T-cell (primary cell): ENCODE measurements at regions not wholly inside any gene's neighbourhood (a gene's known extent, or its start where the extent isn't known, plus 50 kb on each side); places are given as distances from the start of the nearest gene placed in this dataset.

ENCODE experiments used
- ATAC-seq, 4 experiments: fragments of 200-7000 bp in 3 of 4; fragments of 150-1000 bp in 1 of 4; cut with Tn5 transposase; replicated peaks in 1 of 4; 1 replicate in 3 of 4; 2 replicates in 1 of 4; pipeline ENCODE4 v1.10.0; 2021; ENCODE audit warnings: moderate library complexity in 3 of 4, mild to moderate bottlenecking in 2 of 4, moderate number of reproducible peaks in 1 of 4
- CTCF ChIA-PET, 2 donors: fragments of 300-600 bp; sonication (Branson Sonifier 250); formaldehyde crosslinking; loops; one replicate each; lab custom pipeline; 2022; ENCODE audit warnings: antibody characterized with exemption in 2 of 2; lab: Charles Lee
- POLR2A ChIA-PET, 2 donors: fragments of 300-600 bp; sonication (Branson Sonifier 250); formaldehyde crosslinking; loops; one replicate each; lab custom pipeline; 2022; ENCODE audit warnings: antibody characterized with exemption in 2 of 2; lab: Charles Lee
- DNase-seq, 35 experiments: peaks; one replicate each; pipeline versions ENCODE4 v3.0.0 to v3.0.0-alpha.2; 2013 to 2023
- H3K27ac ChIP-seq: one replicate; pipeline ENCODE4 v1.5.1; 2013; ENCODE audit warnings: low read length
- H3K27me3 ChIP-seq, 2 experiments: replicated peaks in 1 of 2; 1 replicate in 1 of 2; 2 replicates in 1 of 2; pipeline versions ENCODE4 v1.6.1 to v1.7.0; 2013; ENCODE audit warnings: low read length in 1 of 2, mixed read lengths in 1 of 2; ENCODE audit not compliant: control insufficient read depth in 2 of 2, insufficient read depth in 2 of 2; ENCODE audit errors: extremely low read depth in 1 of 2
- H3K36me3 ChIP-seq, 2 donors: 1 replicate in 1 of 2; 2 replicates in 1 of 2; pipeline versions ENCODE4 v1.6.1 to v1.7.0; 2013; ENCODE audit warnings: low read length in 1 of 2; ENCODE audit not compliant: control insufficient read depth in 2 of 2, insufficient read depth in 1 of 2; ENCODE audit errors: extremely low read depth in 1 of 2
- H3K4me1 ChIP-seq, 2 experiments: 1 replicate in 1 of 2; 2 replicates in 1 of 2; pipeline versions ENCODE4 v1.6.1 to v1.7.0; 2013; ENCODE audit warnings: low read length in 2 of 2, mixed read lengths in 1 of 2; ENCODE audit not compliant: insufficient read depth in 2 of 2, control insufficient read depth in 1 of 2; ENCODE audit errors: extremely low read depth in 1 of 2
- H3K4me3 ChIP-seq, 2 donors: 1 replicate in 1 of 2; 2 replicates in 1 of 2; pipeline versions ENCODE4 v1.5.1 to v1.7.0; 2013; ENCODE audit warnings: mild to moderate bottlenecking in 2 of 2, low read length in 1 of 2, moderate library complexity in 1 of 2; ENCODE audit not compliant: control insufficient read depth in 1 of 2; ENCODE audit errors: extremely low read depth in 1 of 2
- H3K9me3 ChIP-seq: 2 replicates; pipeline ENCODE4 v1.7.0; 2013
- H3K27ac Mint-ChIP-seq, 2 donors: one replicate each; pipeline ENCODE4 v1.8.0; 2020 to 2021; ENCODE audit warnings: mild to moderate bottlenecking in 2 of 2, mixed read lengths in 2 of 2
- H3K27me3 Mint-ChIP-seq, 2 donors: one replicate each; pipeline ENCODE4 v1.8.0; 2021 to 2022; ENCODE audit warnings: mixed read lengths in 2 of 2
- H3K36me3 Mint-ChIP-seq: one replicate; pipeline ENCODE4 v1.8.0; 2021; ENCODE audit warnings: mixed read lengths
- H3K4me1 Mint-ChIP-seq, 3 donors: one replicate each; pipeline ENCODE4 v1.8.0; 2020 to 2022; ENCODE audit warnings: mixed read lengths in 3 of 3, mild to moderate bottlenecking in 1 of 3
- H3K4me3 Mint-ChIP-seq, 3 donors: one replicate each; pipeline ENCODE4 v1.8.0; 2020 to 2022; ENCODE audit warnings: mild to moderate bottlenecking in 3 of 3, mixed read lengths in 3 of 3, moderate library complexity in 3 of 3
- H3K9me3 Mint-ChIP-seq, 3 donors: one replicate each; pipeline ENCODE4 v1.8.0; 2020 to 2022; ENCODE audit warnings: mixed read lengths in 3 of 3
- WGBS: methylation state at CpG from one replicate; pipeline ENCODE4 v1.1.5; 2013; ENCODE audit warnings: missing lambda C conversion rate; ENCODE audit not compliant: insufficient coverage; 5-methylcytosine and 5-hydroxymethylcytosine counted together

GRCh38 chr2:20543469-20544152 lies 96.7 kb downstream of the RHOB start:
- H3K4me3 Mint-ChIP-seq, result no peak overlapping the region
- ATAC-seq, result no peak

GRCh38 chr2:20544153-20544747 lies 97.4 kb downstream of the RHOB start:
- Mint-ChIP-seq H3K4me3 (no peak overlapping the region), H3K4me1 (no peaks in the 10 kb centered on the region), H3K36me3 (no peaks in the 10 kb centered on the region), H3K9me3 (peaks cover 0 to 5% (median 3%) of the 10 kb centered on the region in 3 donors), H3K27me3 (peaks cover 0 to 4% of the 10 kb centered on the region in 2 donors), H3K27ac (no peak overlapping the region)
- Histone ChIP-seq H3K9me3 (no peaks in the 10 kb centered on the region), H3K4me3 (no peak overlapping the region), H3K27ac (no peak overlapping the region), H3K27me3 (peaks cover 0 to 30% of the 10 kb centered on the region in 2 experiments), H3K36me3 (no peaks in the 10 kb centered on the region), H3K4me1 (no peaks in the 10 kb centered on the region)
- ChIA-PET CTCF (no interaction called here), POLR2A (interaction anchor here in 1 of 2 donors (0.5 kb wide), 1 partner anchor 49 kb away, joined by 12 read pairs; no protein-coding TSS in a partner anchor)
- no peak for ATAC-seq
- no peak for DNase-seq
- WGBS, result 82% methylated on average over 8 of the region's 8 CpGs

More at GRCh38 chr2:20543469-20544152, 96.7 kb downstream of the RHOB start:
- Histone ChIP-seq H3K4me3 (no peak overlapping the region), H3K4me1 (no peaks in the 10 kb centered on the region), H3K27ac (no peak overlapping the region), H3K9me3 (no peaks in the 10 kb centered on the region), H3K36me3 (no peaks in the 10 kb centered on the region), H3K27me3 (peaks cover 0 to 31% of the 10 kb centered on the region in 2 experiments)
- Mint-ChIP-seq H3K27ac (no peak overlapping the region), H3K9me3 (peaks cover 0 to 5% (median 3%) of the 10 kb centered on the region in 3 donors), H3K27me3 (peaks cover 0 to 4% of the 10 kb centered on the region in 2 donors), H3K36me3 (no peaks in the 10 kb centered on the region), H3K4me1 (no peaks in the 10 kb centered on the region)
- 52% methylated on average over 3 of the region's 9 CpGs for WGBS
- DNase-seq, result no peak
- ChIA-PET CTCF (no interaction called here), POLR2A (interaction anchor here in 1 of 2 donors (0.5 kb wide), 1 partner anchor 48 kb away, joined by 12 read pairs; no protein-coding TSS in a partner anchor)

GRCh38 chr2:20549144-20549543 lies 101.8 kb downstream of the HS1BP3 start:
- Mint-ChIP-seq H3K4me3 (no peak overlapping the region), H3K27ac (no peak overlapping the region), H3K27me3 (no peaks in the 10 kb centered on the region), H3K36me3 (no peaks in the 10 kb centered on the region), H3K4me1 (no peaks in the 10 kb centered on the region), H3K9me3 (peaks cover 0 to 5% (median 3%) of the 10 kb centered on the region in 3 donors)
- ChIA-PET POLR2A (no interaction called here), CTCF (no interaction called here)
- H3K4me1 ChIP-seq, result no peaks in the 10 kb centered on the region
- WGBS, result 100% methylated on average over 3 of the region's 9 CpGs
- no peaks in the 10 kb centered on the region for H3K36me3 ChIP-seq
- H3K27me3 ChIP-seq, result peaks cover 0 to 3% of the 10 kb centered on the region in 2 experiments
- no peaks in the 10 kb centered on the region for H3K9me3 ChIP-seq
- DNase-seq (no peak), ATAC-seq (no peak)
- H3K27ac ChIP-seq, result no peak overlapping the region
- no peak overlapping the region for H3K4me3 ChIP-seq

GRCh38 chr2:20549691-20550348 lies 101.1 kb downstream of the HS1BP3 start:
- Histone ChIP-seq H3K27ac (no peak overlapping the region), H3K9me3 (no peaks in the 10 kb centered on the region), H3K4me3 (no peak overlapping the region), H3K27me3 (peaks cover 0 to 3% of the 10 kb centered on the region in 2 experiments), H3K36me3 (no peaks in the 10 kb centered on the region), H3K4me1 (no peaks in the 10 kb centered on the region)
- Mint-ChIP-seq H3K36me3 (no peaks in the 10 kb centered on the region), H3K4me1 (no peaks in the 10 kb centered on the region), H3K27me3 (no peaks in the 10 kb centered on the region), H3K4me3 (no peak overlapping the region), H3K9me3 (peaks cover 0 to 5% (median 3%) of the 10 kb centered on the region in 3 donors), H3K27ac (no peak overlapping the region)
- DNase-seq, result no peak
- ChIA-PET POLR2A (no interaction called here), CTCF (no interaction called here)
- ATAC-seq, result no peak
- WGBS, result no CpG with 5 or more reads among the region's 1 CpG

GRCh38 chr2:20551260-20551944 lies 99.5 kb downstream of the HS1BP3 start:
- ATAC-seq (no peak), DNase-seq (no peak)
- POLR2A ChIA-PET, result no interaction called here
- H3K27ac Mint-ChIP-seq, result no peak overlapping the region
- H3K27me3 Mint-ChIP-seq, result no peaks in the 10 kb centered on the region
- CTCF ChIA-PET, result no interaction called here
- 72% methylated on average over 9 of the region's 9 CpGs for whole genome bisulfite sequencing
- no peaks in the 10 kb centered on the region for H3K9me3 ChIP-seq
- H3K36me3 ChIP-seq, result no peaks in the 10 kb centered on the region
- no peak overlapping the region for H3K4me3 Mint-ChIP-seq
- H3K4me1 ChIP-seq, result no peaks in the 10 kb centered on the region
- no peaks in the 10 kb centered on the region for H3K4me1 Mint-ChIP-seq
- H3K36me3 Mint-ChIP-seq, result no peaks in the 10 kb centered on the region
- H3K9me3 Mint-ChIP-seq, result peaks cover 0 to 2% (median 0%) of the 10 kb centered on the region in 3 donors
- H3K27ac ChIP-seq, result no peak overlapping the region
- H3K4me3 ChIP-seq, result no peak overlapping the region
- peaks cover 0 to 3% of the 10 kb centered on the region in 2 experiments for H3K27me3 ChIP-seq

- DNase-seq, result no peak
- H3K4me1 Mint-ChIP-seq, result no peaks in the 10 kb centered on the region
- Histone ChIP-seq H3K36me3 (no peaks in the 10 kb centered on the region), H3K9me3 (no peaks in the 10 kb centered on the region), H3K27ac (no peak overlapping the region), H3K4me1 (no peaks in the 10 kb centered on the region), H3K27me3 (peaks cover 0 to 3% of the 10 kb centered on the region in 2 experiments), H3K4me3 (no peak overlapping the region)
- CTCF ChIA-PET, result no interaction called here
- POLR2A ChIA-PET, result no interaction called here
- 84% methylated on average over 3 of the region's 5 CpGs for WGBS
- H3K27ac Mint-ChIP-seq, result no peak overlapping the region
- no peak overlapping the region for H3K4me3 Mint-ChIP-seq
- H3K9me3 Mint-ChIP-seq, result no peaks in the 10 kb centered on the region
- no peaks in the 10 kb centered on the region for H3K27me3 Mint-ChIP-seq
- H3K36me3 Mint-ChIP-seq, result no peaks in the 10 kb centered on the region
- ATAC-seq, result no peak
Measured at GRCh38 chr2:20551945-20552328, 99.0 kb downstream of the HS1BP3 start.
